ENCODE measurements at regions not wholly inside any gene's neighbourhood (a gene's known extent, or its start where the extent isn't known, plus 50 kb on each side); places are given as distances from the start of the nearest gene placed in this dataset.
A peak's percentile ranks its signal among the peaks of the same experiment; 100 is the strongest.
"Not testable (repeated sequence)": the region's sequence is repeated elsewhere in the genome, so short reads cannot be mapped to it uniquely, and the experiment has no call there.

DNA sequence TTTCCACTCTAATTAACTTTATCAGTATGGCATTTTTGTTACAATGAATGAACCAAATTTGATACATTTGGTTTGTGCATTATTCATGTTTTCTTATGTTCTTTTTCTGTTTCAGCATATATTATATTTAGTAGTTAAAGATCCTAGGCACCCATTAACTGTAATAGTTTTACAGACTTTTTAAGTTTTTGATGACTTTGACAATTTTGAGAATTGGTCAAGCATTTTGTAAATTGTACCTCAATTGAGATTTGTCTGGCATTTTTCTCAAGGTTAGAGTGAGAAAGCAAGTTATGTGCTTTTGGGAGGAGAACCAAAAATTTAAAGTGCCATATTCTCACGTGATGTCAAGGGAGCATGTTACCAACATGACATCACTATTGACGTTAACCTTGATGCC lies 1019.2 kb downstream of the CDH11 start:
- no peak for DNase-seq (ENCODE audit: low read depth)

DNA sequence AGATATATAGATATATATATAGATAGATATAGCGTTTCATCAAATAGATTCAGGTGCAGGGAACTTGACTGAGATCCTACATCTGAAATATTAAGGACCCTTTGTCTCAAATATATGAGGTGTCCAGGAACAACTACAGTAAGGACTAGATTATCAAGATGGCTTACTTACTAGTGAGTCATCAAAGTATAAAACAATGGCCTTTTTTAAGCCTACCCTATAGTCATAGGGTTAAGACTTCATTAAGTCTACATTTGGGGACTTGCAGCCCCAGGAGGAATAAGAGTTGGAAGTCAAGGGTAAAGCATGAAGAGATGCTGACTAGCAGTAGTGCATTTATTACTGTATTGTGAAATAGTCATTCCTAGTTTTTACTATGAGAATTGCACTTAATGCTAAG lies 1023.4 kb downstream of the CDH11 start:
- DNase-seq (ENCODE audit: low read depth) = no peak

- DNase-seq (ENCODE audit: low read depth) = no peak
These were observed 1025.2 kb downstream of the CDH11 start for GRCh38 chr16:64096689-64097088.

DNA sequence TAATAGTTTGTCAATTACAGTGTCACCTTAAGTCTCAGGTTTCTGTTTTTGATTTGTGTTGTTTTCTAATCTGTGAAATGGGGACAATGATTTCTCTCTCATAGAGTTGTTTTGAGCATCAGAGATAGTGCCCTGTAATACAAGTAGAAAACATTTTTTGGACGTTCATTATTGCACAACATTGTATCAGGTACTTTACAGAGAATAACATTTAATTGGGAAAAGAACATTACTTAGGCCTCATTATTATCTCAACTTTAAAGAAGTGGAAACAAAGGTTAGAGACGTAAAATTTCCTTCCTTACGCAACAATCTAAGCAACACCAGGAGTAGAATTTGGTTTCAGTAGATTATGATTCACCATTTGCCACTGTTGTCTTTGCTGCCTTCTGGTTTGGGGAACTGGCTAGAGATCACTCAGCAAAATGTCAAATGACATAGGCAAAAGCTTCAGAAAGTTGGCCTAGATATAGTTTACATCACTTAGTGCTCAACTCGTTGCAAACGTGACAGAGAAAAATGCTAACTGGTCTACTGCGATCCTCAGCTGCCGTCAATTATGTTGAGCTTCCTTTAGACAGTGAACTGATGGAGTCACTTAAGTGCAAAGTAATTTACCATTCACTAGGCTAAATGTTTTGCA lies 1026.8 kb downstream of the CDH11 start:
- DNase-seq (ENCODE audit: low read depth) = no peak

DNA sequence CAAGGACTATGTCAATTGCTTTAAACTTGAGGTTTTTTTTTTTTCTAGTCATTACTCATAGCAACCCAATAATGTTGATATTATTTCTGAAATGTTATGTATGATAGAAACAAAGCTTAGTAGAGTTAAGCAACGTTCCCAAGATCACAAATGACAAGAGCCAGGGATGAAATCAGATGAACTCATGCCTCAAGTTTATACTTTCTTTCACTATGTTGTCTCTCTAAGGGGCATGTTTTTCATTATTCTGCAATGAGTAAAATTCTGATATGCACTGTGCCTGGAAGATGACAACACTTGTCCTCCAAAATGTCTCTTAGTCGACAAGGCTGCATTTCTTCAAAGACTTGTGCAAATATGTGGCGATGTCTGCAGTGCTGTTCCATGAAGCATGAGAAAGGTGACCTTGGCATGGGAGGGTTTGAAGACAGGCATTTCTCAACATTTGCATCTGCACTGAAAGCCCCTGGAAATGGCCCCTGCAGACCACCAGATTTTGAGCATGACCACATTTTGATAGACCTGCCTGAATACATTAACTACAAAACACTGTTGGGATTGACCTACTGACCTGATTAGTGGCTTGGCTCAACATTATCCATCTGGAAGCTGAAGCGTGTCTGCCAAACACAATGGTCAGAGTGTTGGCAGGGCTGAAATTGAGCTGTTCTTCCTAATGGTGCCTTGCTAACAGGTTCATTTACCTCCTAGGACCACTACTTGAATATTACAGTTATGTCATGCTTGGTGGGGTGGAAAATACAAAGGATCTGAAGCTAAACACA lies 1027.5 kb downstream of the CDH11 start:
- no peak for DNase-seq (ENCODE audit: low read depth)

DNA sequence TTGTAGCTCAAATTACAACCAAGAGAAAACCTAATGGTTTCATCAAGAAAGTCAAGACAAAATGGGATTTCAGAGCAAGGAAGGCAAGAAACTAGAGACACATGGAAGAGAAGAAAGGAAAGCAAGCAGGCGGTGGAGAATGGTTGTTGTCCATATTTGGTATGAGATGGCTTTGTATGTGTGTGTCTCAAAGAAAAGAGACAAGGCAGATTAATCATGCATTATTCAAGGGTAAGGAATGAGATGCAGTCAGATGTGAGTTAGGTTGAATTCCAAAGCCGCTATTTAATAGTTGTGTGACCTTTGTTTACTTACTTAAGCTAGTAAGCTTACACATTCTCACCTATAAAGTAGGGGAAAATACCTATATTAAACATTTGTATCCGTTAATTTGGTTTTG lies 1029.6 kb downstream of the CDH11 start:
- no peak for DNase-seq (ENCODE audit: low read depth)

- no peak for DNase-seq (ENCODE audit: low read depth)
These were observed 1031.5 kb downstream of the CDH11 start for GRCh38 chr16:64090327-64090726.

DNA sequence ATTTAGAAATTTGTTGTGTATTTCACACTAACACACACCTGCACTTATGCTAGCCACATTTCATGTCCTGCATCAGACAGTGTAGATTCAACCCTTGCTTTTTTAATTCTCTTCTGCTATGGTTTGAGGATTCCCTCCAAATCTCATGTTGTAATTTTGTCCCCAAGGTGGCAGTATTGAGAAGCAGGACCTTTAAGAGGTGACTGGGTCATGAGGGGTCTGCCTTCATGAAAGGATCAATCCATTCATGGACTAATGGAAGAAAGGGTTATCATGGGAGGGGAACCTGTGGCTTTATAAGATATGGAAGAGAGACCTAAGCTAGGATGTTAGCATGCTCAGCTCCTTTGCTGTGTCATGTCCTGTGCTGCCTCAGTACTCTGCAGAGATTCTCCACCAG lies 1032.2 kb downstream of the CDH11 start:
- peak; percentile 9 for DNase-seq (ENCODE audit: low read depth)

DNA sequence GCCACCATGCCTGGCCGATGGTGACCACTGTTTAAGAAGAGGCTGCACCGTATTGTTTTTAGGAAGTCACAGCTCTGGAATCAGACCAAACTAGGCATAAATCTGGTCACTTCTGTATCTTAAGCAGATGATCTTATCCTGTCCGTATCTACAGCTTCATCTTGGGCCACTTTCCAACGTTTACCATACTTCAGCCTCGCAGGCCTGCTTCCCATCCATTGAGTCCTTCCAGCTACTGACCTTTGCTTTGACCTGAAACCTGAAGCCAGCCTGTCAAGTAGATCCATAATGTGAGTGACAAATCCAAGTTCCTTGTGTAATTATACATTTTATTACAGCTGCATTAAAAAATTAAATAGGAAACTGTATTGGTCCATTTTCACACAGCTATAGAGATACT lies 1033.0 kb downstream of the CDH11 start:
- no peak for DNase-seq (ENCODE audit: low read depth)

DNA sequence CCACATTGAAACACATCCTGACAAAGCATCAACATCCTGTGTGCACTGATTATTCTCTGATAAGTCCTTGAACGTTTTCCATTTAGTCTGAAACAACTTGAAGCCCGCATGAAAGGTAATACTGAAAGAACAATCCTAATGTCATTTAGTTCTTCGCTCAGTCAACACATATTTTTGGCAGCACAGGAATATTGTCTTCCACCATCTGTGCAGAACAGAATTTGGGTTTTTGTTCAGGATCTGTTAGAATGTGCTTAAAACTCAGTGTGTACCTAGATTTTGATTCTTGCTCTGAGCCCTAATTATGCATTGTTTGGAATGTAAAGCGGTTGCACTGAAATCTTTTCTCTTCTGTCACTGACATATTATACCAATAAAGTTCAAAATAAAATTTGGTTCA lies 1036.6 kb downstream of the CDH11 start:
- no peak for DNase-seq (ENCODE audit: low read depth)

DNA sequence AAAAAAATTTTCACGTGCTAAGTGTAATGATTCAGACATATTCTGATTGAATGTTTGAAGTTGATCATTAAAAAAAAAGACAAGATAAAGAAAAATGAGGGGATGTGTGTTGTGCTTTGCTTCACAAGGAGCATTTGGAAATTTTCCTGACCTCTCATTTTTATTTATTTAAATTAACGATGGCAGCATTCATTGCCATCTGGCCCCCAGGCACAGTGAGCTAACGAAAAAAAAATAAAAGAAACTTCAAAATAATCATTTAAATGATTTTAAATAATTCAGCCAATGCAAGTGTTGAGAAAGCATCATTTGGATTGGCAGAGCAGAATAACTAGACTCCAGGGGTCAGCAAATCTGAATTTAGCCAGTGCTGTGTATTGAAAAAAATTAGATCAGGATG lies 1037.2 kb downstream of the CDH11 start:
- no peak for DNase-seq (ENCODE audit: low read depth)

GRCh38 chr16:64083428-64084129 lies 1038.3 kb downstream of the CDH11 start:
- DNase-seq (ENCODE audit: low read depth) = no peak

DNA sequence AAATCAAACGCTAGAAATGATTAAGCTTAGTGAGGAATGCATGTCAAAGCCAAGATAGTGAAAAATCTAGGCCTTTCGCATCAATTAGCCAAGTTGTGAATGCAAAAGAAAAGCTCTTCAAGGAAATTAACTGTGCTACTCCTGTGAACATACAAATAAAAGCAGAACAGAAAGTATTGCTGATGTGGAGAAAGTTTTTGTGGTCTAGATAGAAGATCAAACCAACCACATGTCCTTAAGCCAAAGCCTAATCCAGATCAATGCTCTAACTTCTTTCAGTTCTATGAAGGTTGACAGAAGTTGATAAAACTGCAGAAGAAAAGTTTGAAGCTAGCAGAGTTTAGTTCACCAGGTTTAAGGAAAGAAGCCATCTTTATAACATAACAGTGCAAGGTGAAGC lies 1044.6 kb downstream of the CDH11 start:
- no peak for DNase-seq (ENCODE audit: low read depth)

GRCh38 chr16:64074706-64075105 lies 1047.2 kb downstream of the CDH11 start:
- no peak for DNase-seq (ENCODE audit: low read depth)

DNA sequence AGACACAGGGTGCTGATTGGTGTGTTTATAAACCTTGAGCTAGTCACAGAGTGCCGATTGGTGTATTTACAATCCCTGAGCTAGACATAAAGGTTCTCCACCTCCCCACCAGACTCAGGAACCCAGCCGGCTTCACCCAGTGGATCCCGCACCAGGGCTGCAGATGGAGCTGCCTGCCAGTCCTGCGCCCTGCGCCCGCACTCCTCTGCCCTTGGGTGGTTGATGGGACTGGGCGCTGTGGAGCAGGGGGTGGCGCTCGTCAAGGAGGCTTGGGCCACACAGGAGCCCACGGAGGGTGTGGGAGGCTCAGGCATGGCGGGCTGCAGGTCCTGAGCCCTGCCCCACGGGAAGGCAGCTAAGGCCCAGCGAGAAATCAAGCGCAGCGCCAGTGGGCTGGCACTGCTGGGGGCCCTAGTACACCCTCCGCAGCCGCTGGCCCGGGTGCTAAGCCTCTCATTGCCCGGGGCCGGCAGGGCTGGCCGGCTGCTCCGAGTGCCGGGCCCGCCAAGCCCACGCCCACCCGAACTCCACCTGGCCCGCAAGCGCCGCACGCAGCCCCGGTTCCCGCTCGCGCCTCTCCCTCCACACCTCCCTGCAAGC lies 1049.6 kb downstream of the CDH11 start:
- DNase-seq (ENCODE audit: low read depth) = not testable (repeated sequence)

- no peak for DNase-seq (ENCODE audit: low read depth)
These were observed 1056.3 kb downstream of the CDH11 start for GRCh38 chr16:64065523-64065922.

- no peak for DNase-seq (ENCODE audit: low read depth)
These were observed 1060.2 kb downstream of the CDH11 start for GRCh38 chr16:64061621-64062020.

DNA sequence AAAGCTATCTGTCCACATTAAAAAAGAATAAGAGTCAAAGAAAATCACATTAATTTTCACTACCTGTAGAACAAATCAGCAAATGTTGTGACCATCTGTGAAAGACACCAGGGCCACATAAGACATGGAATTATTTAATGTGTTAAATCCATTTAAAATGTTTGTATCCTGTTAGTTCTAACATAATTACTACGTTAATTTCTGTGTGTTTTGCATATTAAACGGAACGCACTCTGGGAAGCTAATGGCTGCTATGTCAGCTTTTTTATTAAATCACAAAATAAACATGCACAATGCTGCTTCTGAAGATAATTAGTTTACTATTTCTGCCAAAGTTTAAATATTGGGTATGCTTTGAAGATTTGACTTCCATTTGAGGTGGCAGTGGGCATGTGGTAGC lies 1061.2 kb downstream of the CDH11 start:
- DNase-seq (ENCODE audit: low read depth) = no peak

DNA sequence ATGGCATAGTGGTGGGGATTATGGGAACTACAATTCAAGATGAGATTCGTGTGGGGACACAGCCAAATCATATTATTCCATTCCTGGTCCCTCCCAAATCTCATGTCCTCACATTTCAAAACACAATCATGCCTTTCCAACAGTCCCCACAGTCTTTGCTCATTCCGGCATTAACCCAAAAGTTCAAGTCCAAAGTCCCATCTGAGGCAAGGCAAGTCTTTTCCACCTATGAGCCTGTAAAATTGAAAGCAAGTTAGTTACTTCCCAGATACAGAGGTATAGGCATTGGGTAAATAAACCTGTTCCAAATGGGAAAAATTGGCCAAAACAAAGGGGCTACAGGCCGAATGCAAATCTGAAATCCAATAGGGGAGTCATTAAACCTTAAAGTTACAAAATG lies 1063.2 kb downstream of the CDH11 start:
- no peak for DNase-seq (ENCODE audit: low read depth)

DNA sequence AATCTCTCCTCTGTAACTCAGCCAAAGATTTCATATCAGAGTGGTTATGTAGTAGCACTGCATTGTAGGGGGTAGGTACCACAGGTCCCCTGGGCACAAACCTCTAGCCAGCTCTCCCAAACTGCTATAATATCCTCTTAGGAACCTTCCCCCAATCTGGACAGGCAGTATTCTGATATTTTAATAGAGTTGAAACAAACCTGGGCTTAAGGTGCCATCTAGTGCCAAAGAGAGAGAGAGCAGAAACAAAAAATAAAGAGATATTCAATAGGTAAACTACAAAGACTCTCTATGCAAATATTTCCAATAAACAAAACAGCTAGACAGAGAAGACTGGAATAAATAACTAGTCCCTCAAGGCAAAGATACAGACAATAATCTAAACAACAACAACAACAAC lies 1070.0 kb downstream of the CDH11 start:
- DNase-seq (ENCODE audit: low read depth) = no peak

DNA sequence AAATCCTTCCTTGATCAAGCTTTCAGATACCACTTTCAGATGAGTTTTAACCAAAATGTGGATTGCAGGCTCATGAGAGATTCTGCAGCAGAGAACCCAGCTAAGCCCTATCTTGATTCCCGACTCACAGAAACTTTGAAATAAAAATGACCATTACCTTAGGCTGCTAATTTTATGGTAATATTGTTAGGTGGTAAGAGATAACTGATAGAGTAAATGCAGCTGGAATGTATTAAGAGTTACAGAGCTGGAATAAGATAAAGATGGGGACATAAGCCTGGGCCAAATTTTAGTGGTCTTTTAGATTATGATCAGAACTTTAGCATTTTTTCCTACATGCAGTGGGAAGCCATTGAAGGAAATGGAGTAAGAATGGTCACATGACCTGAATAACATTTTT lies 1074.0 kb downstream of the CDH11 start:
- no peak for DNase-seq (ENCODE audit: low read depth)

GRCh38 chr16:64047207-64047606 lies 1074.7 kb downstream of the CDH11 start:
- no peak for DNase-seq (ENCODE audit: low read depth)

DNA sequence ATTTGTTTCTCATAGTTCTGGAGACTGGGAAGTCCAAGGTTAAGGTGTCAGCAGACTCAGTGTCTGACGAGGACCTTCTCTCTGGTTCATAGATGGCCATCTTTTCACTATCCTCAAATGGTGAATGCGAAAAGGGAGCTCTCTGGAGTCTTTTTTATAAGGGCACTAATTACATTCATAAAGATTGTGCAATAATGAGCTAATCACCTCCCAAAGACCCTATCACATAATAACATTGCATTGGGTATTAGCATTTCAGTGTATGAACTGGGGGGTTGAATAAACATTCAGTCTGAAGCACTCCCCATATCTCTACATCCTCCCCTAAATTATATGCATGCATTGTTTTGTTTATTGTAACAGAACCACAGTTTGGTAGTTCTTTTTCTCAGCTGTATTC lies 1086.5 kb downstream of the CDH11 start:
- DNase-seq (ENCODE audit: low read depth) = no peak
